ENCODE measurements at regions not wholly inside any gene's neighbourhood (a gene's known extent, or its start where the extent isn't known, plus 50 kb on each side); places are given as distances from the start of the nearest gene placed in this dataset.
"Not testable (repeated sequence)": the region's sequence is repeated elsewhere in the genome, so short reads cannot be mapped to it uniquely, and the experiment has no call there.

DNA sequence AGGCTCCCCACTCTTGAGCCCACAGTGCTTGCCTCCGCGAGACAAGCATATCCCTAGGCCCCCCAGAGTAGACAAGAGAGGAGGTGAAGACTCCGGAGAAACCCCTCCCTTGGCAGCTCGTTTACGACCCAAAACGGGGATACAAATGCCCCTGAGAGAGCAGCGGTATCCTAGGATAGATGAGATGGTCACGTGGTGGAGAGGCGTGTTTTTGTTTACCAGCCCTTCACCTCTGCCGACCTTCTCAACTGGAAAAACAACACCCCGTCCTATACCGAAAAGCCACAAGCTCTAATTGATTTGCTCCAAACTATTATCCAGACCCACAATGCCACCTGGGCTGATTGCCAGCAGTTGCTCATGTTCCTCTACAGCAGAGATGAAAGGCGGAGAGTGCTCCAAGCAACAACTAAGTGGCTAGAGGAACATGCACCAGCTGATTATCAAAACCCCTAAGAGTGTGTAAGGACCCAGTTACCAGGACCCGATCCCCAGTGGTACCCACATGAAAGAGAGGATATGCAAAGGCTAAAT is 99.5 kb upstream of the OSBPL11 start:
- intact Hi-C loops (cut with DNase I) = no loop called here
- Histone ChIP-seq H3K27ac (no peak overlapping the region), H3K36me3 (no peaks in the 10 kb centered on the region), H3K4me3 (no peak overlapping the region), H3K4me1 (no peaks in the 10 kb centered on the region), H3K9me3 (no peaks in the 10 kb centered on the region), H3K27me3 (no peaks in the 10 kb centered on the region)
- TF ChIP-seq EP300 (IDR thresholded peaks at IDR 0.05) = no peak
- no peak for TF ChIP-seq POLR2AphosphoS5 (IDR thresholded peaks at IDR 0.05)
- no peak for TF ChIP-seq POLR2A (IDR thresholded peaks at IDR 0.05)
- TF ChIP-seq, protein P1, sequence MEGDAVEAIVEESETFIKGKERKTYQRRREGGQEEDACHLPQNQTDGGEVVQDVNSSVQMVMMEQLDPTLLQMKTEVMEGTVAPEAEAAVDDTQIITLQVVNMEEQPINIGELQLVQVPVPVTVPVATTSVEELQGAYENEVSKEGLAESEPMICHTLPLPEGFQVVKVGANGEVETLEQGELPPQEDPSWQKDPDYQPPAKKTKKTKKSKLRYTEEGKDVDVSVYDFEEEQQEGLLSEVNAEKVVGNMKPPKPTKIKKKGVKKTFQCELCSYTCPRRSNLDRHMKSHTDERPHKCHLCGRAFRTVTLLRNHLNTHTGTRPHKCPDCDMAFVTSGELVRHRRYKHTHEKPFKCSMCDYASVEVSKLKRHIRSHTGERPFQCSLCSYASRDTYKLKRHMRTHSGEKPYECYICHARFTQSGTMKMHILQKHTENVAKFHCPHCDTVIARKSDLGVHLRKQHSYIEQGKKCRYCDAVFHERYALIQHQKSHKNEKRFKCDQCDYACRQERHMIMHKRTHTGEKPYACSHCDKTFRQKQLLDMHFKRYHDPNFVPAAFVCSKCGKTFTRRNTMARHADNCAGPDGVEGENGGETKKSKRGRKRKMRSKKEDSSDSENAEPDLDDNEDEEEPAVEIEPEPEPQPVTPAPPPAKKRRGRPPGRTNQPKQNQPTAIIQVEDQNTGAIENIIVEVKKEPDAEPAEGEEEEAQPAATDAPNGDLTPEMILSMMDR (IDR thresholded peaks at IDR 0.05) = no peak
- DNase-seq = no peak
- WGBS, 2 donors = 86 to 88% methylated on average over 14 of the region's 14 CpGs

DNA sequence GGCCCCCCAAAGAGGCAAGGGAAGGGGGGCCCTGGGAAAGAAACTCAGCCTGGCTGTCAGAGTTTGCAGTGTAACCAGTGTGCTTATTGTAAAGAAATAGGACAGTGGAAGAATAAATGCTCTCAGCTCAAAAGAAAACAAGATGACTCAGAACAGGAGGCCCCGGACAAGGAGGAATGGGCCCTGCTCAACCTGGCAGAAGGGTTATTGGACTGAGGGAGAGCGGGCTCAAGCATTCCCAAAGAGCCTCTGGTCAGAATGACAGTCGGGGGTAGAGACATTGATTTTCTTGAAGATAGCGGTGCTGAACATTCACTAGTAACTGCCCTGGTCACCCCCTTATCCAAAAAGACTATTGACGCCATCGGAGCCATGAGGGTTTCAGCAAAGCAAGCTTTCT is 100.4 kb upstream of the OSBPL11 start:
- 93 to 97% methylated on average over 6 of the region's 6 CpGs for WGBS, 2 donors
- H3K36me3 ChIP-seq = no peaks in the 10 kb centered on the region
- intact Hi-C loops (cut with DNase I) = no loop called here

DNA sequence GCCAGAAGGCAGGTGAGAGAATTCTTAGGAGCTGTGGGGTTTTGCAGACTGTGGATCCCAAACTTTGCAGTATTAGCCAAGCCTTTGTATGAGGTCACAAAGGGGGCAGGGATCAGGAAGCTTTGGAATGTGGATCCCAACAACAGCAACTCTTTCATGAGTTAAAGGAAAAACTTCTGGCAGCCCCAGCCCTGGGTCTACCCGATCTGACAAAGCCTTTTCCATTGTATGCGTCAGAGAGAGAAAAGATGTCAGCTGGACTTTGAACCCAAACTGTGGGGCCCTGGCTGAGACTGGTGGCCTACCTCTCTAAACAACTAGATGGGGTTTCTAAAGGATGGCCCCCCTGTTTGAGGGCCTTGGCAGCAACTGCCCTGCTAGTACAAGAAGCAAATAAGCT is 101.8 kb upstream of the OSBPL11 start:
- H3K4me1 ChIP-seq; H3K4me3 ChIP-seq; H3K27me3 ChIP-seq; intact Hi-C loops (cut with DNase I); H3K36me3 ChIP-seq; H3K27ac ChIP-seq; DNase-seq; H3K9me3 ChIP-seq: not testable (repeated sequence)
- 45 to 81% methylated on average over 2 of the region's 2 CpGs for WGBS, 2 donors

More for the DNA sequence above, 100.4 kb upstream of the OSBPL11 start:
- H3K27me3 ChIP-seq = no peaks in the 10 kb centered on the region
- no peak overlapping the region for H3K4me3 ChIP-seq
- no peaks in the 10 kb centered on the region for H3K9me3 ChIP-seq
- DNase-seq = no peak
- TF ChIP-seq, protein P1 (IDR thresholded peaks at IDR 0.05) = no peak
- TF ChIP-seq POLR2A (IDR thresholded peaks at IDR 0.05) (no peak), EP300 (IDR thresholded peaks at IDR 0.05) (no peak), POLR2AphosphoS5 (IDR thresholded peaks at IDR 0.05) (no peak)
- no peaks in the 10 kb centered on the region for H3K4me1 ChIP-seq
- H3K27ac ChIP-seq = no peak overlapping the region

DNA sequence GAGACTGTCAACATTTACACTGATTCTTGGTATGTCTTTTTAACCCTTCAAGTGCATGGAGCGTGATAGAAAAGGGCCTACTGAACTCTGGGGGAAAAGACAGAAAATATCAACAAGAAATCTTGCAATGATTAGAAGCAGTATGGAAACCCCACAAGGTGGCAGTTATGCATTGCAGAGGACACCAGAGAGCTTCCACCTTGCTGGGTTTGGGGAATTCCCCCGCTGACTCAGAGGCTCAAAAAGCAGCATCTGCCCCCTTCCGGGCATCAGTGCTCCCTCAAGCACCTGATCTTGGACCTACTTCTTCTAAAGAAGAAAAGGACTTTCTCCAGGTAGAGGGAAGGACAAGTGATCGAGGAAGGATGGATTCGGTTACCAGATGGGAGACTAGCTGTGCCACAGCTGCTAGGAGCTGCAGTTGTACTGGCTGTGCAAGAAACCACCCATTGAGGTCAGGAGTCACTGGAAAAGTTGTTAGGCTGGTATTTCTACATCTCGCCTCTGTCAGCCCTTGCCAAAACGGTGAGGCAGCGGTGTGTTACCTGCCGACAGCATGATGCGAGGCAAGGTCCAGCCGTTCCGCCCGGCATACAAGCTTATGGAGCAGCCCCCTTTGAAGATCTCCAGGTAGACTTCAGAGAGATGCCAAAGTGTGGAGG is 102.8 kb upstream of the OSBPL11 start:
- DNase-seq; H3K27ac ChIP-seq; H3K27me3 ChIP-seq; H3K4me3 ChIP-seq; H3K4me1 ChIP-seq; H3K36me3 ChIP-seq; H3K9me3 ChIP-seq; intact Hi-C loops (cut with DNase I): not testable (repeated sequence)
- WGBS, 2 donors = 52 to 77% methylated on average over 13 of the region's 13 CpGs

DNA sequence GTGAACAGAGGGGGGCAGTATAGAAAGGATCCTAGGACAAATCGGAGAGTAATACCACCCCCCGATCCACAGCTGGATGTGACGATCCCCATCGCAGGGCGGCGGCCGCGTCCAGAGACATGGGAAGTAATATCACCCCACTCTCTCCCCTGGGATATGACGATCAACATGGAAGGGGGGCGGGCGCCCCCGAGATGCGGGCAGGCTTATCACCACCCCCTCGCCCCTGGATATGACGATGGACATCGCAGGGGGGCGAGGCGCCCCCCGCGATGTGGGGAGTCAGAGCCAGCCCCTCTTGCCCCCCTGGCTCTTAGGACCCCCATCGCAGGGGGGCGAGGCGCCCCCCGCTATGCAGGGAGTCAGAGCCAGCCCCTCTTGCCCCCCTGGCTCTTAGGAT is 120.4 kb upstream of the OSBPL11 start:
- TF ChIP-seq POLR2A (IDR thresholded peaks at IDR 0.05) = no peak
- TF ChIP-seq EP300 (IDR thresholded peaks at IDR 0.05) = no peak
- TF ChIP-seq, protein P1 (IDR thresholded peaks at IDR 0.05) = no peak
- no peak for TF ChIP-seq POLR2AphosphoS5 (IDR thresholded peaks at IDR 0.05)
- DNase-seq = no peak
- Histone ChIP-seq H3K27ac (no peak overlapping the region), H3K36me3 (no peaks in the 10 kb centered on the region), H3K27me3 (no peaks in the 10 kb centered on the region), H3K9me3 (no peaks in the 10 kb centered on the region), H3K4me3 (no peak overlapping the region), H3K4me1 (no peaks in the 10 kb centered on the region)
- intact Hi-C loops (cut with DNase I) = no loop called here
- 94% methylated on average over 24 of the region's 24 CpGs for WGBS, 2 donors

DNA sequence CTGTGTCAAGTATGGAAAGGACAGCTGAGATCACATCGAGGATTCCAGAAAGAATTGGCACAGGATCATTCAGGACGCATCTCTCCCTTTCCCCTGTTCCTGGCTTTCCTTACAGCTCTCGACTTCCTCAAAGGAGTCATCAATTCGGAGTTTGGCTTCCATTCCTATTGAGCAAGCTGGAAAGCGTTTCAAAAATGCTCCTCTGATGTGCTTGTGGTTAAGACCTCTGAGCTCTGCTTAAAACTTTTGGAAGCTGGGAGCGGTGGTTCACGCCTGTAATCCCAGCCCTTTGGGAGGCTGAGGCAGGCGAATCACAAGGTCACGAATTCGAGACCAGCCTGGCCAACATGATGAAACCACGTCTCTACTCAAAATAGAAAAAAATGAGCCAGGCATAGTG is 136.9 kb upstream of the OSBPL11 start:
- H3K9me3 ChIP-seq; DNase-seq; intact Hi-C loops (cut with DNase I); H3K4me1 ChIP-seq; H3K27ac ChIP-seq; H3K36me3 ChIP-seq; H3K27me3 ChIP-seq; H3K4me3 ChIP-seq: not testable (repeated sequence)
- WGBS, 2 donors = 81 to 86% methylated on average over 11 of the region's 11 CpGs

DNA sequence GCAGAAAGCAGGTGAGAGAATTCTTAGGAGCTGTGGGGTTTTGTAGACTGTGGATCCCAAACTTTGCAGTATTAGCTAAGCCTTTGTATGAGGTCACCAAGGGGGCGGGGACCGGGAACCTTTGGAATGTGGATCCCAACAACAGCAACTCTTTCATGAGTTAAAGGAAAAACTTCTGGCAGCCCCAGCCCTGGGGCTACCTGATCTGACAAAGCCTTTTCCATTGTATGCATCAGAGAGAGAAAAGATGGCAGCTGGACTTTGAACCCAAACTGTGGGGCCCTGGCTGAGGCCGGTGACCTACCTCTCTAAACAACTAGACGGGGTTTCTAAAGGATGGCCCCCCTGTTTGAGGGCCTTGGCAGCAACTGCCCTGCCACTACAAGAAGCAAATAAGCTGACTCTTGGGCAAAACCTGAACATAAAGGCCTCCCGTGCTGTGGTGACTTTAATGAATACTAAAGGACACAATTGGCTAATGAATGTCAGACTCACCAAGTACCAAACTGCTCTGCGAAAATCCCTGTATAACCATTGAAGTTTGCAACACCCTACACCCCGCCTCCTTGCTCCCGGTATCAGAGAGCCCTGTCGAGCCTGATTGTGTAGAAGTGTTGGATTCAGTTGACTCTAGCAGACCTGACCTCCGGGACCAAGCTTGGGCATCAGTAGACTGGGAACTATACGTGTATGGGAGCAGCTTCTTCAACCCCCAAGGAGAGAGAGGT is 146.9 kb upstream of the OSBPL11 start:
- intact Hi-C loops (cut with DNase I); H3K4me1 ChIP-seq; H3K27ac ChIP-seq; H3K4me3 ChIP-seq; H3K9me3 ChIP-seq; H3K36me3 ChIP-seq; DNase-seq; H3K27me3 ChIP-seq: not testable (repeated sequence)
- WGBS, 2 donors = 71 to 77% methylated on average over 11 of the region's 11 CpGs

DNA sequence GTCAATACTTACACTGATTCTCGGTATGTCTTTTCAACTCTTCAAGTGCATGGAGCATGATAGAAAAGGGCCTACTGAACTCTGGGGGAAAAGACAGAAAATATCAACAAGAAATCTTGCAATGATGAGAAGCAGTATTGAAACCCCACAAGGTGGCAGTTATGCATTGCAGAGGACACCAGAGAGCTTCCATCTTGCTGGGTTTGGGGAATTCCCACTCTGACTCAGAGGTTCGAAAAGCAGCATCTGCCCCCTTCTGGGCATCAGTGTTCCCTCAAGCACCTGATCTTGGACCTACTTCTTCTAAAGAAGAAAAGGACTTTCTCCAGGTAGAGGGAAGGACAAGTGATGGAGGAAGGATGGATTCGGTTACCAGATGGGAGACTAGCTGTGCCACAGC is 147.5 kb upstream of the OSBPL11 start:
- H3K4me1 ChIP-seq; H3K27me3 ChIP-seq; H3K4me3 ChIP-seq; DNase-seq; H3K9me3 ChIP-seq; H3K27ac ChIP-seq; intact Hi-C loops (cut with DNase I); H3K36me3 ChIP-seq: not testable (repeated sequence)
- WGBS, 2 donors = 67 to 76% methylated on average over 2 of the region's 3 CpGs

DNA sequence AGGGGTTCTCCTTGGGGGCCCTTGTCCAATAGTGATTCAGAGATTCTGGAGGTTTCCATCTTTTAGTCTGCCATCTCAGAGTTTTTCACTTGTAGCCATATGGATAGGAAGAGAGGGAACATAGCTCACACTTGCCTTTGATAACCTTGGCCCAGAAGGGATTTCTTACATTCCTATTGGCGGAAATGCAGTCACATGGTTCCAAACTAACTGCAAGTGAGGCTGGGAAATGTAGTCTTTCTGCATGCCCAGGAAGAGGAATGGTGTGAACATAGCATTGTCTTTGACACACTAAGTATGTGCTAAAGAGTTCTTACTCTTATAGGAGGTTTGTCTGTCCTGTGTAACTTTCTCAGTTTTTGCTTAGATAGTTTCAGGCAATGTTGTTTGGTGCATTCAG is 161.8 kb upstream of the OSBPL11 start:
- 90 to 92% methylated on average over 1 of the region's 1 CpG for WGBS, 2 donors
- H3K9me3 ChIP-seq; H3K4me3 ChIP-seq; DNase-seq; H3K27ac ChIP-seq; H3K4me1 ChIP-seq; H3K27me3 ChIP-seq; H3K36me3 ChIP-seq; intact Hi-C loops (cut with DNase I): not testable (repeated sequence)
